ENCODE measurements at regions not wholly inside any gene's neighbourhood (a gene's known extent, or its start where the extent isn't known, plus 50 kb on each side); places are given as distances from the start of the nearest gene placed in this dataset.

DNA sequence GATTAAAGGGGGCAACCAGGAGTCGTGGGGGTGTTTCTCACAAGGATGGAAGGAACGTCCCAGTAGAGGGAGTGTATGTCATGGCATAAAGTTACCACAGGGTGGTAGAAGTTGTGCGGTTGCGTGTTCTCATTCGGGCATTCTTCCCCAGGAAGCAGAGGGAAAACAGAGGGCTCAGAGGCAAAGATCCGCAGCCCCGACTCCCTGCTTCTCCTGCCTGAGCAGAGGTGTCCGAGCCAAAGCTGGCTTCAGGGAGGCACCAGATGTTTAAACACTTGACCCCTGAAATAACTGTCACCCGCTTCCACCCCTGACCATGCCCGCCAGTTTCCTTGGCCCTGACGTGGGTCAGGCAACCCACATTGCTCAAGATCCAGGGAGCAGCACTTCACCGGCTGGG lies 83.7 kb downstream of the EN1 start:
- H3K36me3 ChIP-seq = no peaks in the 10 kb centered on the region
- WGBS, 2 donors = 13 to 33% methylated on average over 9 to 12 of the region's 12 CpGs
- H3K27ac ChIP-seq = no peak overlapping the region
- no peaks in the 10 kb centered on the region for H3K4me1 ChIP-seq
- DNase-seq = no peak
- H3K4me3 ChIP-seq (replicated peaks in 1 of 3) = no peak overlapping the region
- H3K27me3 ChIP-seq = no peaks in the 10 kb centered on the region
- intact Hi-C loops (cut with DNase I) = no loop called here
- no peaks in the 10 kb centered on the region for H3K9me3 ChIP-seq
- TF ChIP-seq, protein P1, sequence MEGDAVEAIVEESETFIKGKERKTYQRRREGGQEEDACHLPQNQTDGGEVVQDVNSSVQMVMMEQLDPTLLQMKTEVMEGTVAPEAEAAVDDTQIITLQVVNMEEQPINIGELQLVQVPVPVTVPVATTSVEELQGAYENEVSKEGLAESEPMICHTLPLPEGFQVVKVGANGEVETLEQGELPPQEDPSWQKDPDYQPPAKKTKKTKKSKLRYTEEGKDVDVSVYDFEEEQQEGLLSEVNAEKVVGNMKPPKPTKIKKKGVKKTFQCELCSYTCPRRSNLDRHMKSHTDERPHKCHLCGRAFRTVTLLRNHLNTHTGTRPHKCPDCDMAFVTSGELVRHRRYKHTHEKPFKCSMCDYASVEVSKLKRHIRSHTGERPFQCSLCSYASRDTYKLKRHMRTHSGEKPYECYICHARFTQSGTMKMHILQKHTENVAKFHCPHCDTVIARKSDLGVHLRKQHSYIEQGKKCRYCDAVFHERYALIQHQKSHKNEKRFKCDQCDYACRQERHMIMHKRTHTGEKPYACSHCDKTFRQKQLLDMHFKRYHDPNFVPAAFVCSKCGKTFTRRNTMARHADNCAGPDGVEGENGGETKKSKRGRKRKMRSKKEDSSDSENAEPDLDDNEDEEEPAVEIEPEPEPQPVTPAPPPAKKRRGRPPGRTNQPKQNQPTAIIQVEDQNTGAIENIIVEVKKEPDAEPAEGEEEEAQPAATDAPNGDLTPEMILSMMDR (IDR thresholded peaks at IDR 0.05) = no peak

DNA sequence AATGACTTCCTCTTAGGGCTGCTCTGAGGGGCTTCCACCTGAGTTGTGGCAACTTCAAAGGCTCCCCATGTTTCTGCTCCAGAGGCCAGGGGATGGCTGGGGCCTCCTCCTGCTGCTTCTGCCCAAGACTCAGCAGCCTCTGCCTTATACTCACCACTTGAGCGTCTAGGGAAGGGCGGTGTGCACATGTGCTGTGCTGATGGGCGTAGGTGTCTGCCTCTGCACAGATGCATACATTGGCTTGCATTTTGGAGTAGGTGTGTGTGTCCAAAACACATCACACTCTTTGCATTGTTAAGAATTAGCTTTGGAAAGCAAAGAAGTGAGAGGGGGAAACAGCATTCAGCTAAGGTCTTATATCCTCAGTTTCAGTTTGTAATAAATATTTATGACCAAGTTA lies 85.2 kb downstream of the EN1 start:
- Histone ChIP-seq H3K4me3 (replicated peaks in 1 of 3) (no peak overlapping the region), H3K27me3 (no peaks in the 10 kb centered on the region), H3K4me1 (no peaks in the 10 kb centered on the region), H3K36me3 (no peaks in the 10 kb centered on the region), H3K9me3 (no peaks in the 10 kb centered on the region), H3K27ac (no peak overlapping the region)
- TF ChIP-seq, protein P1 (IDR thresholded peaks at IDR 0.05) = no peak
- TF ChIP-seq POLR2A (IDR thresholded peaks at IDR 0.05) = no peak
- intact Hi-C loops (cut with DNase I) = no loop called here
- 76 to 87% methylated on average over 3 of the region's 3 CpGs for WGBS, 2 donors
- DNase-seq = no peak

DNA sequence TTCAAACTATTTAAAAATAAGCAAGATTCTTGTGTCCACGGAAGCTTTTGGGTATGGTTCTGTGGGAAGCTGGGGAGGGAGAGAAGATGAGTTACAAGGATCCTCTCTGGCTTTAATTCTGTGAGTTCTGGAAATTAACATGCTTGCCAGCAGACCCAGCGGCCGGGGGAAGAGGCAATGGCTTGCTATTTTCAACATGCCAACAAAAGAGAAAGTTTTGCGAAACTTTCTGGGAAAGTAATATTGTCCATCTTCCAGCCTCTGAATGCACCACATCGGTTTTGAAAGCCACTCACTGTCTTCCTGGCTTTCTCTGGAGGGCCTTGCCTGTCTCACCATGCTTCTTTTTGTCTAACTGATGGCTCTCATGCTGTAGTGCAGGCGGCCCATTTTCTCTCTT lies 85.7 kb downstream of the EN1 start:
- Histone ChIP-seq H3K9me3 (no peaks in the 10 kb centered on the region), H3K4me1 (no peaks in the 10 kb centered on the region), H3K27ac (no peak overlapping the region), H3K4me3 (replicated peaks in 1 of 3) (no peak overlapping the region), H3K36me3 (no peaks in the 10 kb centered on the region), H3K27me3 (no peaks in the 10 kb centered on the region)
- 65 to 85% methylated on average over 6 of the region's 6 CpGs for WGBS, 2 donors
- intact Hi-C loops (cut with DNase I) = no loop called here
- no peak for DNase-seq
- TF ChIP-seq, protein P1 (IDR thresholded peaks at IDR 0.05) = no peak
- no peak for TF ChIP-seq POLR2A (IDR thresholded peaks at IDR 0.05)

DNA sequence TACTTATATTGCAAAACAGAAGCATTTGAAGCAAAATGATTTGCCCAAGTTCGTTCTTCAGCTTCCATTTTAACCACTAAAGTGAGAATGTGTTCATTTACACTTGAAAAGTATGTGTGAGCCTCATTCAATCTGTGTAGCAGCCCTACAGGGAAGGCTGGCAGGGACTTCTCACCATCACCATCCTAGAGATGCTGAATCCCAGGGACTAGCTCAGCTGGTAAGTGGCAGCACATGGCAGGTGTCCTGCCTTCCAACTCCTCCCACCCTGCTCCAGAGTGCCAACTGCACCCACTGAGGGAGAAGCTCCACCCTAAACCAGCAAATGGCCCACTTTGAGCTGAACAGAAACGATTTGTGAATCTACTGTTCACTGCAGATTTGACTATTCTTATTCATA lies 91.5 kb downstream of the EN1 start:
- TF ChIP-seq, protein P1 (IDR thresholded peaks at IDR 0.05) = no peak
- 25 to 31% methylated on average over 2 of the region's 2 CpGs for WGBS, 2 donors
- no peak for DNase-seq
- H3K27ac ChIP-seq = no peak overlapping the region
- intact Hi-C loops (cut with DNase I) = no loop called here
- no peaks in the 10 kb centered on the region for H3K36me3 ChIP-seq
- no peaks in the 10 kb centered on the region for H3K9me3 ChIP-seq
- no peak overlapping the region for H3K4me3 ChIP-seq (replicated peaks in 1 of 3)
- no peaks in the 10 kb centered on the region for H3K27me3 ChIP-seq
- H3K4me1 ChIP-seq = no peaks in the 10 kb centered on the region

DNA sequence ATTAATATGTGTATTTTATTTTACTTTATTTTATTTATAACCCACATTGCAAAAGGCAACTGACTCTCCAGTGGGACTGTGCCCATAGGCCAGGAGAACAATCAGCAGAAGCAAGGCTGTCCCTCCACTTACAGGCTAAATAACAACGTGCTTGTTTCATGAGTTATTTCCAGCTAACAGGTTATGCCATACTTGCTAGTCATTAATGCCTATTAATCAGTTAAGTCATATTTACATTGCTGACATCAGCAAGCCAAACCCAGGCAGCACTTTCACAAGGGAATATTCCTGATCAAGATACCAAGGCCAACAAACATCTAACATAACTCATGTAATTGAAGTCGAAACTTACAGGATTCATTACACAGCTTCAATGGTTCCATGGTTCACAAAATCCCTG lies 92.1 kb downstream of the EN1 start:
- Histone ChIP-seq H3K27me3 (no peaks in the 10 kb centered on the region), H3K4me1 (no peaks in the 10 kb centered on the region), H3K27ac (no peak overlapping the region), H3K9me3 (no peaks in the 10 kb centered on the region), H3K36me3 (no peaks in the 10 kb centered on the region), H3K4me3 (replicated peaks in 1 of 3) (no peak overlapping the region)
- no peak for DNase-seq
- WGBS, 2 donors = 56 to 75% methylated on average over 2 of the region's 2 CpGs
- intact Hi-C loops (cut with DNase I) = no loop called here
- TF ChIP-seq, protein P1 (IDR thresholded peaks at IDR 0.05) = no peak
- TF ChIP-seq POLR2A (IDR thresholded peaks at IDR 0.05) = no peak

Data from thyroid gland (tissue), 4 donors.